ENCODE measurements at regions not wholly inside any gene's neighbourhood (a gene's known extent, or its start where the extent isn't known, plus 50 kb on each side); places are given as distances from the start of the nearest gene placed in this dataset.

DNA sequence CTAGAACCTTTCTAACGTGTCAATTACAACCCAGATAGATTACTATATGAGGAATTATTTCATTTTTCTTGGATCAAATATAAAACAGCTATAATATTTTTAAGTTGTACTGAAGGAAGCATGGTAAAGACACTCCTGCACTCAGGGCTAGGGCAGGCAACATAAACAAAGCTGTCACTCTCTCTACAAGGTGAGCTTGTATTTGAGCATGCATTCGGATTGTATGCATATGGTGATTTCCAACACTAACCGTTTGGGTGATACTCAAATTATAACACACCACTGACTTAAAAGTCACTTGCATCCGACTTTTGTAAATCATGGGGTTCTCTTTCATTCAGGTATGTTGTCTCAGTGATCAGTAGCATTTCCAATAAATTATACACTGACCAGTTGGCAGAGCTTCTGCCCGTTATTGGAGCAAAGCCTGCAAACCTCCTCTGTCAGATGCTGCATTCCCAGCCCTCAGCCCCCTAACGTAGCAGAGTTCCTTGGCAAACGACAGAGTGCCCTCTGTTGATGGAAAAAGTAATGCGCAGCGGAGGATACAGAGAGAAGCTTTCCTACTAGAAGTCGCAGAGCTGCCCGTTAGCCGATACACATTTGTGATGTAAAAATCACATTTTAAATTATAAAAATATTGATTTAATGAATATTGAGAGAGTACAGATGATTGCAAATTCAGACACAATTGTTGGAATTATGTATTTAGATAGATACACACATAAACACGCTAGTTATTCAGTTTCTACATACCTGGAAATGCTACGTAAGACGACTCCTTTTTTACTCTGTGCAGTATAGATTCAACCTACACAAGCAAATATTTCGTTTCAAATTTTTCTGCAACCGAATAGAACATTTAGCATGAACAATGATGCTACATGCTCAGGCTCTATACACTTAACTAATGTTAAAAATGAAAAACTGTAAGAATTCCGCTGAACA lies 173.9 kb upstream of the SP4 start:
- no peak overlapping the region for H3K27ac ChIP-seq
- peaks cover 41% of the 10 kb centered on the region for H3K27me3 ChIP-seq
- H4K20me1 ChIP-seq (ENCODE audit: insufficient read depth, poor library complexity, severe bottlenecking), result no peaks in the 10 kb centered on the region
- H3K36me3 ChIP-seq (replicated peaks; ENCODE audit: insufficient read depth, low read depth), result no peaks in the 10 kb centered on the region
- peak overlapping the region; percentile 35 for H3K4me2 ChIP-seq
- DNase-seq (ENCODE audit: low spot score), result peak; percentile 87
- no peaks in the 10 kb centered on the region for H3K79me2 ChIP-seq
- H3K9me2 ChIP-seq (replicated peaks; ENCODE audit: insufficient read depth), result no peaks in the 10 kb centered on the region
- H3K4me1 ChIP-seq (ENCODE audit: insufficient read depth), result peaks cover 4% of the 10 kb centered on the region
- WGBS (ENCODE audit: low lambda C conversion rate, missing lambda C conversion rate), result 14% methylated on average over 18 of the region's 18 CpGs
- no peaks in the 10 kb centered on the region for H3K9me3 ChIP-seq (ENCODE audit: low read depth)
- TF ChIP-seq, protein P1, sequence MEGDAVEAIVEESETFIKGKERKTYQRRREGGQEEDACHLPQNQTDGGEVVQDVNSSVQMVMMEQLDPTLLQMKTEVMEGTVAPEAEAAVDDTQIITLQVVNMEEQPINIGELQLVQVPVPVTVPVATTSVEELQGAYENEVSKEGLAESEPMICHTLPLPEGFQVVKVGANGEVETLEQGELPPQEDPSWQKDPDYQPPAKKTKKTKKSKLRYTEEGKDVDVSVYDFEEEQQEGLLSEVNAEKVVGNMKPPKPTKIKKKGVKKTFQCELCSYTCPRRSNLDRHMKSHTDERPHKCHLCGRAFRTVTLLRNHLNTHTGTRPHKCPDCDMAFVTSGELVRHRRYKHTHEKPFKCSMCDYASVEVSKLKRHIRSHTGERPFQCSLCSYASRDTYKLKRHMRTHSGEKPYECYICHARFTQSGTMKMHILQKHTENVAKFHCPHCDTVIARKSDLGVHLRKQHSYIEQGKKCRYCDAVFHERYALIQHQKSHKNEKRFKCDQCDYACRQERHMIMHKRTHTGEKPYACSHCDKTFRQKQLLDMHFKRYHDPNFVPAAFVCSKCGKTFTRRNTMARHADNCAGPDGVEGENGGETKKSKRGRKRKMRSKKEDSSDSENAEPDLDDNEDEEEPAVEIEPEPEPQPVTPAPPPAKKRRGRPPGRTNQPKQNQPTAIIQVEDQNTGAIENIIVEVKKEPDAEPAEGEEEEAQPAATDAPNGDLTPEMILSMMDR (IDR thresholded peaks at IDR 0.05; ENCODE audit: poor library complexity), result peak; percentile 84
- no peak for TF ChIP-seq EZH2 (IDR thresholded peaks at IDR 0.05; ENCODE audit: borderline replicate concordance)
- TF ChIP-seq EZH2phosphoT487 (IDR thresholded peaks at IDR 0.05; ENCODE audit: low read depth, severe bottlenecking, unreplicated experiment), result no peak
- no peak overlapping the region for H2AFZ ChIP-seq
- no peak overlapping the region for H3K4me3 ChIP-seq

DNA sequence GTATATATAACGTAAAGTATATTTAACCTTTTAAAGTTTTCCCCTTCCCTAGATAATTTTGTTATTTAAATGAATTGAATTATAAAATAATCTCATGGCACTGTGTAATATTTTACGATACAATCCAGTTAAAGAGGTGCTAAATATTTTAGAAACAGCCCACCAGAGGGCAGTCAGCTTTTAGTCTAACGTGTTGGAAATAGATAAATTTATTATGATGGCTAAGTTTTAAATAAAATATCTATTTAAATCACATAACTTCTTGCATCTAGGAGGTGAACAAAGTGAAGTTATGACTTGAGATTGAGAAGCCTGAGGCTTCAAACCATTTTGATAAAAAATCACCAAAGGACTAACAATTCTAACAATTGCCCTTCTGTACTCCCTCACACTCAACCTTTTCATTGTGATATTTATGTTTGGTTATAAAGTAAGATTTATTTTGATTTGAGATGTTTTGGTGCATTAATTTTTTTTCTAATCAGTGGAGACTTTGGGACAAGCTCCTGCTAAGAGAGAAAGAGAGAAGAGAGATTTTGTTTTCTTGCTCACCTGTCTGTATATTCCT lies 171.5 kb upstream of the SP4 start:
- no peaks in the 10 kb centered on the region for H3K36me3 ChIP-seq (replicated peaks; ENCODE audit: insufficient read depth, low read depth)
- 25% methylated on average over 3 of the region's 3 CpGs for WGBS (ENCODE audit: low lambda C conversion rate, missing lambda C conversion rate)
- H3K27me3 ChIP-seq, result peaks cover 35% of the 10 kb centered on the region
- H2AFZ ChIP-seq, result no peak overlapping the region
- no peaks in the 10 kb centered on the region for H3K9me2 ChIP-seq (replicated peaks; ENCODE audit: insufficient read depth)
- no peak overlapping the region for H3K4me2 ChIP-seq
- peak; percentile 58 for DNase-seq (ENCODE audit: low spot score)
- no peaks in the 10 kb centered on the region for H3K4me1 ChIP-seq (ENCODE audit: insufficient read depth)
- TF ChIP-seq EZH2phosphoT487 (IDR thresholded peaks at IDR 0.05; ENCODE audit: low read depth, severe bottlenecking, unreplicated experiment) (no peak), EZH2 (IDR thresholded peaks at IDR 0.05; ENCODE audit: borderline replicate concordance) (no peak)
- TF ChIP-seq, protein P1 (IDR thresholded peaks at IDR 0.05; ENCODE audit: poor library complexity), result peak; percentile 66
- no peaks in the 10 kb centered on the region for H3K9me3 ChIP-seq (ENCODE audit: low read depth)
- no peak overlapping the region for H3K27ac ChIP-seq
- H4K20me1 ChIP-seq (ENCODE audit: insufficient read depth, poor library complexity, severe bottlenecking), result no peaks in the 10 kb centered on the region
- H3K4me3 ChIP-seq, result no peak overlapping the region
- no peaks in the 10 kb centered on the region for H3K79me2 ChIP-seq

DNA sequence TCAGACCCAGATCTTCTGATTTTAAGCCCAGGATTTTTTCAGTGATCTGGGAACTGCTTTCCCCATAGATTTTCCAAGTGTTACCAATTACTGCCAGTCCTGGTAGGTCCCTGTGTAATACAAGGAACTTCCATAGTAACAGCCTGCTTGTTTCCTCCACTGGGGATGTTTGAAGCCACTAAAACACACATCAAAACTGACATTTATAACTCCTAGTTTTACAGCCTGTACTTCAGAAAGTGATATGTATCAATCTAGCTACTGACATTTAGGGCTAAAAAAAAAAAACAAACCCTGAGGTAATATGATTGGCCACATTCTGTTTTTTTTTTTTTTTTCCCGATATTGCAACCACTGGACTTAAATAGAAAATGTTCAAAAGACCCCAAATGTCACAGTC lies 166.9 kb upstream of the SP4 start:
- Histone ChIP-seq H4K20me1 (ENCODE audit: insufficient read depth, poor library complexity, severe bottlenecking) (no peaks in the 10 kb centered on the region), H3K4me1 (ENCODE audit: insufficient read depth) (no peaks in the 10 kb centered on the region), H3K79me2 (no peaks in the 10 kb centered on the region), H3K4me2 (no peak overlapping the region), H3K9me2 (replicated peaks; ENCODE audit: insufficient read depth) (no peaks in the 10 kb centered on the region), H3K27ac (no peak overlapping the region), H2AFZ (no peak overlapping the region), H3K4me3 (no peak overlapping the region), H3K27me3 (peaks cover 3% of the 10 kb centered on the region), H3K9me3 (ENCODE audit: low read depth) (no peaks in the 10 kb centered on the region), H3K36me3 (replicated peaks; ENCODE audit: insufficient read depth, low read depth) (no peaks in the 10 kb centered on the region)
- DNase-seq (ENCODE audit: low spot score), result no peak
- 75% methylated on average over 1 of the region's 1 CpG for WGBS (ENCODE audit: low lambda C conversion rate, missing lambda C conversion rate)
- no peak for TF ChIP-seq EZH2 (IDR thresholded peaks at IDR 0.05; ENCODE audit: borderline replicate concordance)
- TF ChIP-seq, protein P1 (IDR thresholded peaks at IDR 0.05; ENCODE audit: poor library complexity), result no peak
- no peak for TF ChIP-seq EZH2phosphoT487 (IDR thresholded peaks at IDR 0.05; ENCODE audit: low read depth, severe bottlenecking, unreplicated experiment)
